ENCODE measurements at regions not wholly inside any gene's neighbourhood (a gene's known extent, or its start where the extent isn't known, plus 50 kb on each side); places are given as distances from the start of the nearest gene placed in this dataset.

DNA sequence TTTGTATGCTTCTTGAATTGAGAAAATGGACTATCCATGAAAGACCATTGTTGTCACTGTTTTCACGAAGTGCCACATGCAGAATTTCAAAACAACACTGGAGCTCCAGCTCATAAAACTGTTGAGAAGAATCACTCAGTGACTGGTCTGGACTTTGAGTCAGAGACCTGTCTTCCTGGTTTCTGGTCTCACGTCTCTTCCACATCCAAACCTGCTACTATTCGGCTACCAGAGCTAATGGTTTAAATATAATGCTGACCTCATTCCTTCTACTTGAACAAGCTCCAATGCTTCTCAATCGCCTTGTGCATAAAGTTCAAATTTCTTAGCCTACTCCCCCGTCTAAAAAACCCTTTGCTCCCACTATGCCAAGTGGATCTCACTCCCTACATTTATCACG lies 227.9 kb upstream of the NR2F2 start:
- Histone ChIP-seq H3K27me3 (ENCODE audit: insufficient read depth) (0 out of 2 replicates have a peak, but pooled peaks cover 4% of the 10 kb centered on the region), H3K9me2 (ENCODE audit: insufficient read depth) (peaks cover 9% of the 10 kb centered on the region; the same call in 1 of the 2 replicates), H3K4me3 (no peak overlapping the region), H3K4me1 (ENCODE audit: insufficient read depth) (no peaks in the 10 kb centered on the region), H3K79me2 (replicated peaks; ENCODE audit: insufficient read depth) (no peaks in the 10 kb centered on the region), H3F3A (replicated peaks; ENCODE audit: low read depth) (no peaks in the 10 kb centered on the region), H2AFZ (no peak overlapping the region), H3K36me3 (ENCODE audit: insufficient read depth) (no peaks in the 10 kb centered on the region), H3K27ac (ENCODE audit: low read depth) (no peak overlapping the region), H3K4me2 (no peak overlapping the region), H4K20me1 (replicated peaks; ENCODE audit: insufficient read depth) (no peaks in the 10 kb centered on the region)
- ATAC-seq: no peak
- no peak for TF ChIP-seq EZH2phosphoT487 (IDR thresholded peaks at IDR 0.05; ENCODE audit: unreplicated experiment)
- Mint-ChIP-seq H3K4me3 (no peak overlapping the region), H3K9me3 (no peaks in the 10 kb centered on the region), H3K27me3 (ENCODE audit: insufficient read depth, low read depth, poor library complexity) (no peaks in the 10 kb centered on the region), H3K36me3 (ENCODE audit: low read depth) (no peaks in the 10 kb centered on the region), H3K4me1 (peaks cover 7% of the 10 kb centered on the region; the same call in 2 of the 3 replicates), H3K27ac (no peak overlapping the region)
- DNase-seq (ENCODE audit: low spot score): no peak

DNA sequence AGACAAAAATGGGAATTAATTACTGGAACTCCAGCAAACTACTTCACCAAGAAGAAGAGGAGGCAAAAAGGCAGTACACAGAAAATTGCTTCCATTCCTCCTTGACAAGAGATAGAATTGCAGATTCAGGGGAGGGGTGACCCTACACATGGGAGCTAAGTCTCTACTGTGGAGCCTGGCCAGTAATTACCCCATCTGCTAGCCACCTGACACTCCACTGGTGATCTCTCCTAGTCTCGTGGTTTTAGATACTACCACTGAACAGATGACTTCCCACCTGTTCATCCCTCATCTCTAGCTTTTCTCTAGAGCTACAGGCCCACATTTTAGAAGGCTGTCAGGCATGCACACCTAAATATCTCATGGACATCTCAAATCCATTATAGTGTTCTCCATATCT lies 224.3 kb upstream of the NR2F2 start:
- H3K27ac ChIP-seq (ENCODE audit: low read depth): no peak overlapping the region
- H3K4me3 ChIP-seq: no peak overlapping the region
- 0 out of 2 replicates have a peak, but pooled peaks cover 4% of the 10 kb centered on the region for H3K27me3 ChIP-seq (ENCODE audit: insufficient read depth)
- no peak for DNase-seq (ENCODE audit: low spot score)
- no peaks in the 10 kb centered on the region for H3K79me2 ChIP-seq (replicated peaks; ENCODE audit: insufficient read depth)
- Mint-ChIP-seq H3K36me3 (ENCODE audit: low read depth) (no peaks in the 10 kb centered on the region), H3K27me3 (ENCODE audit: insufficient read depth, low read depth, poor library complexity) (peaks cover 2% of the 10 kb centered on the region), H3K4me1 (peaks cover 7% of the 10 kb centered on the region; the same call in 2 of the 3 replicates), H3K9me3 (no peaks in the 10 kb centered on the region), H3K4me3 (no peak overlapping the region), H3K27ac (no peak overlapping the region)
- H3K4me2 ChIP-seq: no peak overlapping the region
- no peak for ATAC-seq
- H3K9me2 ChIP-seq (ENCODE audit: insufficient read depth): peaks cover 9% of the 10 kb centered on the region; the same call in 1 of the 2 replicates
- no peaks in the 10 kb centered on the region for H4K20me1 ChIP-seq (replicated peaks; ENCODE audit: insufficient read depth)
- TF ChIP-seq ZNF331 (CRISPR knock-in tag; IDR thresholded peaks at IDR 0.05; ENCODE audit: low read depth) (no peak), ZNF462 (CRISPR knock-in tag; IDR thresholded peaks at IDR 0.05) (no peak), STAT1 (IDR thresholded peaks at IDR 0.05; ENCODE audit: unreplicated experiment) (no peak), EZH2phosphoT487 (IDR thresholded peaks at IDR 0.05; ENCODE audit: unreplicated experiment) (no peak), EZH2 (IDR thresholded peaks at IDR 0.05; ENCODE audit: low read depth, unreplicated experiment) (no peak), NANOG (IDR thresholded peaks at IDR 0.05; ENCODE audit: borderline replicate concordance) (no peak), ZNF114 (CRISPR knock-in tag; IDR thresholded peaks at IDR 0.05) (no peak), POLR2AphosphoS5 (IDR thresholded peaks at IDR 0.05; ENCODE audit: low read depth) (no peak), JUNB (IDR thresholded peaks at IDR 0.05; ENCODE audit: unreplicated experiment) (no peak), CREB1 (CRISPR knock-in tag; IDR thresholded peaks at IDR 0.05; ENCODE audit: low read depth) (no peak), ETS1 (IDR thresholded peaks at IDR 0.05) (no peak)
- TF ChIP-seq, protein P1, sequence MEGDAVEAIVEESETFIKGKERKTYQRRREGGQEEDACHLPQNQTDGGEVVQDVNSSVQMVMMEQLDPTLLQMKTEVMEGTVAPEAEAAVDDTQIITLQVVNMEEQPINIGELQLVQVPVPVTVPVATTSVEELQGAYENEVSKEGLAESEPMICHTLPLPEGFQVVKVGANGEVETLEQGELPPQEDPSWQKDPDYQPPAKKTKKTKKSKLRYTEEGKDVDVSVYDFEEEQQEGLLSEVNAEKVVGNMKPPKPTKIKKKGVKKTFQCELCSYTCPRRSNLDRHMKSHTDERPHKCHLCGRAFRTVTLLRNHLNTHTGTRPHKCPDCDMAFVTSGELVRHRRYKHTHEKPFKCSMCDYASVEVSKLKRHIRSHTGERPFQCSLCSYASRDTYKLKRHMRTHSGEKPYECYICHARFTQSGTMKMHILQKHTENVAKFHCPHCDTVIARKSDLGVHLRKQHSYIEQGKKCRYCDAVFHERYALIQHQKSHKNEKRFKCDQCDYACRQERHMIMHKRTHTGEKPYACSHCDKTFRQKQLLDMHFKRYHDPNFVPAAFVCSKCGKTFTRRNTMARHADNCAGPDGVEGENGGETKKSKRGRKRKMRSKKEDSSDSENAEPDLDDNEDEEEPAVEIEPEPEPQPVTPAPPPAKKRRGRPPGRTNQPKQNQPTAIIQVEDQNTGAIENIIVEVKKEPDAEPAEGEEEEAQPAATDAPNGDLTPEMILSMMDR (conservative IDR thresholded peaks at IDR 0.05; ENCODE audit: low read depth in 2 of 2): no peak
- no peaks in the 10 kb centered on the region for H3K36me3 ChIP-seq (ENCODE audit: insufficient read depth)
- H3F3A ChIP-seq (replicated peaks; ENCODE audit: low read depth): no peaks in the 10 kb centered on the region
- no peak overlapping the region for H2AFZ ChIP-seq
- H3K4me1 ChIP-seq (ENCODE audit: insufficient read depth): no peaks in the 10 kb centered on the region
